RKO (cell line): ENCODE measurements at regions not wholly inside any gene's neighbourhood (a gene's known extent, or its start where the extent isn't known, plus 50 kb on each side); places are given as distances from the start of the nearest gene placed in this dataset.
A peak's percentile ranks its signal among the peaks of the same experiment; 100 is the strongest.
"Not testable (repeated sequence)": the region's sequence is repeated elsewhere in the genome, so short reads cannot be mapped to it uniquely, and the experiment has no call there.

Experiments used
- DNase-seq: peaks from one replicate; pipeline ENCODE4 v3.0.0-alpha.2; 2016; ENCODE audit warnings: low spot score

DNA sequence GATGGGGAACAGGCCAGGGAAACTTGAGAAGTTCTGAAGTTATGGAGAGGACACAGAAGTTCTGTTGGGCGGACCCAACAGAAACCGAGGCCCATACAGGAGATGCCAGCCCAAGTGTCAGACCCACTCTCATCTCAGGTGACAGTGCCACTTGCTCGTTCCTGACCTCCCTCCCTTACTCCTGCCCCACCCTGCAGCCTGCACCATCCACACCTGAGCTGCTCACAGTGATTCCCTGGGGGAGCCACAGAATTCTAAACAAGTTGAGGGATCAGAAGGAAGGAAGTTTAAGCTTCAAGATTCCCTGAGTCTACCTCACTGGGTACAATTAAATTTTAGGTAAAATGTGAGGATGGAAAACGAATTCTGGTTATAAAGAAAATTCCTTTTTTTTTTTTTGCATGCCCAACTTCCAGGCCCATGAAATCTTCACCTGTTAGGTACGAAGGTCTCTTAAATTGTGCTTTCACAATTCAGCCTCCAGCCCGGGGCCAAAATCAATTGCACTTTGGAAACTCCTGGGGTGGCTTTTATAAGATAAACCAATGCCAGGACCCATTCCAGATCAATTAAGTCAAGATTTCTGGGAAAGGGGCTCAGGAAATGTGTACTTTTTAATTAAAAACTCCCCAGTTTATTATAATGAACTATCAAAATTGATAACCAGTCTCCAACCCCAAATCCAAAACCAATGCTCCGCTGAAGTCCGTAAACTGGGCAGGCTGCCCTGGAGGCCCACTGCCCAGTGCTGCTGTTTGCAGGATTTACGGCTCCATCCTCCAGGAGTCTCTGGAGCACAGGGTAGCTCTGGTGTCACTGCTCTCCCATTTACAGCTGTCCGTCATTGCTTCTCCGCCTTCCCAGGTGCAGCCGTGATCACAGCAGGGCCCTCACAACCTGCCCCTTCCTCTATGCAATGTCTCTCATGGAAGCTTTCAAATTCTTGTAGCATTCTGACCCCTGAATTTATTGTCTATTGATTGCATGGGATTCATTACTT lies 643.5 kb downstream of the UQCRFS1 start:
- no peak for DNase-seq

DNA sequence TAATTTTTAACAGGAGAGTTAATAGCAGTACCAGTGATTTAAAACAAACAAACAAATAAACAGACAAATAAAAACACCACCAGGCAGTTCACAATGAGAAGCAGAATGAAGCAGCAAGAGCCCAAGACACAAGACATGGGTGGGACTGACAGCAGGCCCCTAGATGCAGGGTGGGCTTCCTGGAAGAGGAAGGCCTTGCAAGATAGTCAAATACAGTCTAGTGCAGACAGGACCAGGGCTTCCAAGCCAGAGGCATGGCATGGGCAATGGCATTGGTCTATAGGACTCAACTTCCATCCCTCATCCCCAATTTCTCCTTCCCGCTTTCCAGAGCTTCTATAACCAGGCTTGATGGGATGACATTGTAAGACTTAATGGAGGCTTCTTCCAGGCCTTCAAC lies 645.1 kb downstream of the UQCRFS1 start:
- DNase-seq: no peak

DNA sequence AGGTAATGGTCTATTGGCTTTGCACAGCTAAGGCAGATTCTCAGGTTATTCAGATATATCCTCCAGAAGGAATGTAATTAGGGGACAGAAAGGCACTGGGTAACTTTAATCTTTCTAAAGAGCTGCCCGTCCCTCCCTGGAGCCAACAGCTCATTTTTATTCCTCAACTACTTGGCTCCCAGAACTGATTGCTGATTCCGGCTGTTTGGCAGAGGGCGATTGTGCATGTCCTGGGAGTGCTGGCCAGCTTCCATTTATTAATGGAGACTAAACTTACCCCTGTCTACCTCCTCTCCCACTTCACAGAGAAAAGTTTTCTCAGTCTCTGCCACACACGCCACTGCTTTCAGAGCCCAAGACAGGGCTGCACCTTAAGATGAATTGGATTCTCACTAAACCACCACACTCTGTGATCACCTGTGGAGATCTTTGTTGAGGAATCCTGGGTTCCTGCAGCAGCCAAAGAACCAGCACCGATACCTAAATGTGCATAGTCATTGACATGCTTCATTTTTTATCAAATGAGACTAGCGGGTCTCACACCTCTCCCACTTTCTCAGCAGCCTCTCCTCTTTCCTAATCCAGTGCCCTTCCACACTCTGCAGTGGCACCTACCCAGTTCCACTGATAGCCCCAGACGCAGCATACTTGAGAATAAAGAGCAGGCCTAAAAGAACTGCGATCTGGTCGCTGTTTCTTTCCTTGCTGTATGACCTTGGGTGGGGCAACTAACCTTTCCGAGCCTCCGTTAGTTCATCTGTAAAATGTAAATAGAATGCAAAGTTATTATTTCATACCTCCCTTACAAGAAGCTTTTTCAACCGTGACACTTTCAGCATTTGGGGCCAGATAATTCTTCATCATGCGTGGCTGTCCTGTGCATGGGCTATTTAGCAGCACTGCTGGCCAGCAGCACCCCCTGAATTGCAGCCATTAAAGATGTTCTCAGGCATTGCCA lies 648.7 kb downstream of the UQCRFS1 start:
- no peak for DNase-seq

DNA sequence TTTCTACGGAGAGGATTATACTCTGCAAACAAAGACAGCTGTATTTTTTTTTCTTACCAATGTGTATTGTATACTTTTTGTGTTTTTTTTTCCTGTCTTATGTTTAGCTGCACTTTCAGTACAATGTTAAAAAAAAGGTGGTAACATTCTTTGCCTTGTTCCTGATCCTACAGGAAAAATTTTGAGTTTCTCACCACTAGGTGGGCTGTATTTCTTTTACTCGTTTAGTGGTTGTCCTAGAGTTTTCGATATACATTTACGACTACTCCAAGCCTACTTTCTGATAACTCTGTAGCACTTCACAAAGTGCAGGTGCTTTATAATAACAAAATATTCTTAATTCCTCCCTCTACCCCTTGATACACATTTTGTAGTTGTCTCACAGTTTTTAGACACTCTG lies 652.2 kb downstream of the UQCRFS1 start:
- no peak for DNase-seq

DNA sequence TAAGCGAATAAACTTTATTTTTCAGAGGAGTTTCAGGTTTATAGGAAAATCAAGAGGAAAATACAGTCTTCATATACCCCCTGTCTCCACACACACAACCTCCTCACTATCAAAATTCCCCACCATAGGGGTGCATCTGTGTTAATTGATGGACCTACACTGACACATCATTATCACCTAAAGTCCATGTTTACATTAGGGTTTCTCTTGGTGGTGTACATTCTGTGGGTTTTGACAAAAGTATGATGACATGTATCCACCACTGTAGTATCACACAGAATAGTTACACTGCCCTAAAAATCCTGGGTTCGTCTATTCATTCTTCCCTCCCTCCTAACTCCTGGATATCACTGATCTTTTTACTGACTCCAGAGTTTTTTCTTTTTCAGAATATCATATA lies 654.2 kb downstream of the UQCRFS1 start:
- DNase-seq: no peak

DNA sequence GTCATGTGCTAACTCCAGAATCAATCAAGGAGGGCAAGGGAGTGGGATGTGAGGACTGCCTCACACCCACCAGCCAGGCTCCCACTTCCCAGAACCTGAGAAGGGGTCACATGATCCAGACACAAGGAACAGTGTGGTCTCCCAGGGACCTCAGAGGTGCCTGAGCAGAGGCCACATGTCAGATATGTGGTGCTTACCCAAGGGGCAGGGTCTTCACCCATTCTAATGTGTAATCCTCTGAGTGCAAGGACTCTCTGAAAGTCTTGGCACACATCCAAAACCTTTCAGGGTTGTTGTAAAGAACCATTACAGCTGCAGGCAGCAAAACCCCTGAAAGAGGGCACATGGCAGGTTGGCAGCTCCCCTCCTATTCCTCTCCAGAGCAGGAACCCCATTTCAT lies 656.6 kb downstream of the UQCRFS1 start:
- DNase-seq: no peak

DNA sequence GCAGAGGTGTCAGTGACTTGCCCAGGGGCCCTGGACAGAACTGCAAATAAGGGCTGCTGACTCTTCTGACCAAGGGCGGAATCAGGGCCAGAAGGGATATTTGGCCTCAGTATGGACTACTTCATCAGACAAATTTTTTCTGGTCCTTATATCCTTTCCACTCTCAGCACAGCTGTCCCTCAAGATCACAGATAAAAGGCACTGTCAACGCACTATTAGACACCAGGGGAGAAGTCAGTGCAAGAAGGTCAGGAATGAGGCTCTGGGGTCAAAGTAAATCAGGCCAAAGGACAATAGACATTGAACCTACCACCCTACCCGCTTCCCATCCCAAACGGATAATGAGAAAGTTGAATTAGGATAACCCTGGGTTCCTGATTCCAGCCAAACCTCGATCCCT lies 657.6 kb downstream of the UQCRFS1 start:
- no peak for DNase-seq

DNA sequence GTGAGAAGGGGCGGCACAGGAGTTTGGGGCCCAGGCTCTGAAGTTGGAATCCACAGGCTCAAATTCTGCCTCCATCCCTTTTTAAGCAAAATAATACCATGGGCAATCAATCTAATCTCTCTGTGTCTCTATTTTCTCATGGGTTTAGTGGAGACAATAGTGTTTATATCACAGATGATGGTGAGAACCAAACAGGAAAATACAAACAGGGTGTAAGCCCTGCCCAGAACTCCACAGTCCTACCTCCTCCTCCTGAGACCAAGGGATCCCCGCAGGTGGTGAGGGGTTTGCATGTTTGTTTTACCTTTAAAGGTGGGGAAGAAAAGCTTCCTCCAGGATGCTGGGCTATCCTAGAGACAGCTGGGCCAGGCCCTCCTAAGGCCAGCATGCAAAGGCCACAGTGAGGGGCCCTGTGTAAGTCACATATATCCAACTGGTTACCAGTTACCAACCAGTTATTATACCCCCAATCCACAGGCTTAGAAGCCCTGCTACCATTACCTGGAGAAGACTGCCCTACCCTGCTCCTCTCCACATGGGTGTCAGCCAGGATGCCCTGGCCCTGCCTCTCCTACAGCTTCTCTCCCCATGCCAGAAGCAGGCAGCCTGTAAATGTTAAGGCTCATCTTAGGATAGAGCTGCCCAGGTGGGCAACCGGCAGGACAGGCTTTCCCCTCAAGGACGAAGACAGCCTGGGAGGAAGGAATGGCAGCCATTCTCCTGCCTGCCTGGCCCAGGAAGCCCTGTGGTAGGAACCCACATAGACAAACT lies 658.4 kb downstream of the UQCRFS1 start:
- no peak for DNase-seq

DNA sequence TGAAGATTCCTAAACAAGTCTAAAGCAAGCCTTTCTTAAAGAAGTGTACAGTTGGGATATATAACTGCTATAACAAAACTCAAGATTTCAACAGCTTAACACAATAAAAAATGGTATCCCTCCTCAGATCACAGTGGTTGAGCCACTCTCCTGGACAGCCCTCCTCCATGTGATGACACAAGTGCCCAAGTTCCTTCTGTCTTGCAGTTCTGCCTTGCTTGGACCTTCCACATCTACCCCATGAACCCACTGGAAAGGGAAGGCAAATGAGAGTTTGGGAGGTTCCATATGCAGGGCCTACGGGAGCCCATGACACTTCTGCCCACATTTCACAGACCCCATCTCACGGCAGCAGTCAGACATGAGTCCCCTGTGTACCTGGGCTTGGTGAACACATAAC lies 659.2 kb downstream of the UQCRFS1 start:
- no peak for DNase-seq

DNA sequence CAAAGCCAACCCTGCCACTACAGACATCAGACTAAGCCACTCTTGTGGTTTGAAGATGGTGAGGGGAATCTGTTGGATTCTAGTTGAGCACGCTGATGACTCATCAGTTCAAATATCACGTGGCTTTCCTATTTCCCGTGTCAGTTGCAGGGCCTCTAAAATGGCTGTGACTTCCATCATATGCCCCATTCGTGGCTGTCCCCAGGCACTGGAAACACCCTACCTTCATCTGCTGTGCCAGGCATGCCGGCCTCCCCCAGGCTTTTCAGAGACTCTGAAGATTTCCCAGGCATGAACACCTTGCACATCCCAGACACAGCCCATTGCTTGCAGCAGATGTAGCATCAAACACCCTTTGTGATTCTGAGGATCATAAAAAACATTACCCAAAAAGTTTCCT lies 659.9 kb downstream of the UQCRFS1 start:
- peak; percentile 4 for DNase-seq

DNA sequence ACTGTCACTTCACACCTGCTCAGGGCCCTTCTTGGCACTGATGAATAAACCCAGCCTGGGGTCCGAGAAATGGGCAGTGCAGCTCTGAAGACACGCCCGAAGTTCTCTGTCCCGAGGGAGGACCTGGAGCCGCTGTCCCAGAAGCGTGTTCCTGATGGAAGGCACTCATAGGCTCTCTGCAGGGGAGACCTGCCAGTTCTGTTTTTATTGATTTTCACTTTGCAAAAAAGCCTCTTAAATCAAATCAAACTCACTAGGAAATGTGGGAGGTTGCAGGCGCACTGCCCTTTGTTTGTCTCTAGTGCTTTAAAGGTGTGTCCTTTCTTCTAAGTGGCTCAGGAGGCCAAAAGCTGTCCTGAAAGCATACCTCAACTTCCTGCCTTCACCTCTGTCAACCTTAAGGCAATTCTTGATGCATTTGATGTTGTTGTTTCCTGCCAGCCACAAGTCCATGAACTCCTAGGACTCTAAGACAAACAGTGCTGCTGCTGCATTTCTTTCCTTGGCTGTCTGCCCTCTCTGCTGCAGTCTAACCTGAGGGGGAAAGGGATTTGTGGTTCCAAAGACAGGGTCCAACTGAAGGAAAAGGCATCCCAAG lies 663.2 kb downstream of the UQCRFS1 start:
- DNase-seq: no peak

DNA sequence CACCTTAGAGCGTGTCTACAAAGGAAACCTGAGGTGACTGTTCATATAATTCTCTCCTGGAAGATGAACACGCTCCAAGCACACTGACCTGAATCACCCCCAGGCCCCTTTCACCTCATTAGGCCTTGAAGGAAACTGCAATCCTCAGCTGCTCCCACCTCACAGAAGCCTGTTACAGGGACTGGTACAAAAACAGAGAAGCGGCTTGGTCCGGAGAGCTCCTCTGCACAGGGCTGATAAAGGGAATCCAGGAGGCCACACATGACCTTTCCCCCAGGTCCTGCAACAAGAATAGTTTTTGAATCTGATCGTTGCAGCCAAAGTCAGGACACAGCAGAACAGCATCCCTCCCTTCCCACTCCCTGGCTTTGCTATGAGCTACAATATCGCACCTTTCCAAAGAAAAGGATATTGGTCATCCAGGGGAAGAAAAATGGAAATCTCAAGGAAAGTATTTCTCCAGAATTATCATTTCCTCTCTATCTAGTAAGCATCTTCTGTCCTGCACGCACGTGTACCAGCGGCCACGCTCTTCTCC lies 666.7 kb downstream of the UQCRFS1 start:
- DNase-seq: no peak

DNA sequence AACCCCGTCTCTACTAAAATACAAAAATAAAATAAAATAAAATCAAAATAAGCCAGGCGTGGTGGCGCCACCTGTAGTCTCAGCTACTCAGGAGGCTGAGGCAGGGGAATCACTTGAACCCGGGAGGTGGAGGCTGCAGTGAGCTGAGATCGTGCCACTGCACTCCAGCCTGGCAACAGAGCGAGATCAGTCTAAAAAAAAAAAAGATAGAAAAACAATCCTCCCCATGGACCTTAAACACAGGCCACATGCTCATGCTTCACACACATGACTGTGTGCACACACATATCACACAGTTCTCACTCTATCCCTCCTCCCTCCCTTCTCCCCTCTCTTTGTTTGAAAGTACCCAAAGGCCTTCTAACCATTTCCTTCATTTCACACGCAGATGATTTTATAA lies 667.6 kb downstream of the UQCRFS1 start:
- DNase-seq: not testable (repeated sequence)

DNA sequence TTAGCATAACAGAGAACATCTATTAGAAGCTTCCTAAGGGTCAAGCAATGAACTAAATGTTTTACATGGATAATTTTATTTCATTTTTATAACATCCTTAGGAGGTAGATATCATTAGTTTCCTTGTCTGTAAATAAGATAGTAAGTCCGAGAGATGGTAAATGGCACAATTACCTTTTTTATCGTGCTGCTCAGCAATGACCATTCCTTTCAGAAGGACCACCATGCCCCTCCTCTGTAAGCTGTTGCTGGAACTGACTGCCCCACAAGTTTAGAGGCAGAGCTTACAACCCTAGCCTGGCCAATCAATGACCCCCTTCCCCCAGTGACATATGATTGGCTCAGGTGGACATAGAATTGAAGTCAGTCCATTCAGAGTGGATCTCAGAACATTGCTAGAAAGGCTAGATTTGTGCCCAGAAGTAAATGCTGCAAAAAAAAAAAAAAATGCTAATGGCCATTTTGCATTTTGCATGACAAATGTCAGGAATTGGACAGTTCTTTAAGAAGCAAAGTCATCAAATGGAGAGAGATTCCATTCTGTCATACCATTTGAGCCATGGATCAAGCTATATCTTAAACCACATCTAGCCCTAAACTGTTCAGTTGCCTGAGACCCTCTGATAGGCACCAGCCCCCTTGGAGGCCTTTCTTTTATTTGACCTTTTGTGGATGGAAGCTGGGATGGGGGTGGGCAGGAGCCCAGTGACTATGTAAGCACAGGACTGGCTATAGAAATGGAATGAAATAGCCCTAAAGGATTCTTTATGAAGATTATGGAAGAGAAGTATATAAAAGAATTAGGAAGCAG lies 668.3 kb downstream of the UQCRFS1 start:
- DNase-seq: no peak

DNA sequence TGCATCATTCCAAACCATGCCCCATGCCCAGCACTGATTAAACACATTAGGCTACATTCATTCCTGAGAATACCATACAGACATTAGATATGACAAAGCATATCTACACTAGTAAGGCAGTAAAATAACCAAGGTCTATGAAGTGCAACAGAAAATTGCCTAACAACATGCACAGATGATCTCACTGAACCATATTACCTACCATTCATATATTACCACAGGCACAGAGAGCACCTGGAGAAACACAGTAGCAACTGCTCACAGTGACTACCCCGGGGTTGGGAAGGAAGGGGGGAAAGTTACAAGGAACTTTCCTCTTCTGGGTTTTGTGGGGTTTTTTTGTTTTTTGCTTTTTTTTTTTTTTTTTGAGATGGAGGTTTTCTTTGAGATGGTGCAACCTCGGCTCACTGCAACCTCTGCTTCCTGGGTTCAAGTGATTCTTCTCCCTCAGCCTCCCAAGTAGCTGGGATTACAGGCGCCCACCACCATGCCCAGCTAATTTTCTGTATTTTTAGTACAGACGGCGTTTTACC lies 669.6 kb downstream of the UQCRFS1 start:
- DNase-seq: no peak

DNA sequence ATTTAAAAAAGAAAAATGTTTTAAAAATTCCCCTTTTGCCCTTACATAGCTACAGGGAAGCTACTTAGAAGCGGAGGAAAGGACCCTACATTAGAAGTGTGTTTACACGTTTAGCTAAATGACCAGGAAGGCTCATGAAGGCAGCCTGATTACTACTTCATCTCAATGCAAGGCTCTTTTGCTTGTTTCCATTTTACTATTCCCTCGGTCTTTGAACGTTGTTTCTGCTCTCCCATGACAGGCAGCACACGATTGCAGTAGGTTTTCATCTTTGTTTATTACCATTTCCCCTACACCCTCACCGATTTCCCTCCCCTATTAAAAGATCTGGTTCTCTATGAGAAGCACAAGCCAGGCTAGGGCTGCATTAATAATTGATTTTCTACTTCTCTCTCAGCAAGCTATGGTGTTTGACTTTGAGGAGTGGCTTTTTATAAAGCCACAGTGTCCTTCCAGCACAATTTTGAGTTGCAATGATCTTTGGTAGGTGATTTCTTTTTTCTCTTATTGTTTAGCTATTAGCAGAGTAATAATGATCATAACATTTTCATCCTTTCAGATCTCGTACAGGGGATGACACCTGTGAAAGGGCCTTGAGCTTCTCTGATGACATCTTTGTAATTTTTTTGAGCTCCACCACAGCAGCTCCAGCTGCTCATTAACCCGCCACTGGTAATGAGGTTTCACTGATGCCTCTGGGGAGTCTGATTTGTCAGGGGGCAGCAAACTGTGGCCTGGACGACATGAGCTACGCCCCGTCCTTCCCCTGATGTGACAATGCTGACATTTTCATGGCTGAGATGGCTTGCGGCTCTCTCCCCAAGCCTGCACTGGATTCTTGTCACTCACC lies 670.3 kb downstream of the UQCRFS1 start:
- DNase-seq: no peak

DNA sequence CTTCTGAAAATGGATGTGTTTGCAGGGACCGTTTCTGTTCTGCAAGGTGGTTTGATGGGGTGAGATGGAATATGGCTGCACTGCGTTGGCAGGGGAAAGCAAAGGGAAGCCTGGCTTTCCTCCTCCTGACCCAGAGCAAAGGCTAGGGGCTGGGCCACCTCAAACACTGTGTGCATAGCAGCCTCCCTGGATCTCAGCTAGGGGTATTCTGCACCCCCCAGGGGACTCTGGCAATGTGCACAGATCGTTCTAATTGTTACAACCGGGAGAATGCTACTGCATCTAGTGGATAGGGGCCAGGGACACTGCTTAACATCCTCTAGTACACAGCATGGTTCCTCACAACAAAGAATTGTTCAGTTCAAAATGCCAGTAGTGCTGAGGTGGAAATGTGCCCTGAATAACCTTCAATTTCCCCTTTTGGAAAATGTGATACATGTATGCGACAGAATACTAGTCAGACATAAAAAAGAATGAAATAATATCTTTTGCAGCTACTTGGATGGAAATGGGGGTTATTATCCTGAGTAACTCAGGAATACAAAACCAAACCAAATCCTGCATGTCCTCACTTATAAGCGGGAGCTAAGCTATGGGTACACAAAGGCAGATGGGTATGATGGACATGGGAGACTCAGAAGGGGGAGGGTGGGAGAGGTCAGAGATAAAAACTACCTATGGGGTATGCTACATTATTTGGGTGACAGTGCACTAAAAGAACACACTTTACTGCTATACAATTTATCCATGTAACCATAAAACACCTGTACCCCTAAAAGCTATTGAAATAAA lies 671.2 kb downstream of the UQCRFS1 start:
- no peak for DNase-seq

DNA sequence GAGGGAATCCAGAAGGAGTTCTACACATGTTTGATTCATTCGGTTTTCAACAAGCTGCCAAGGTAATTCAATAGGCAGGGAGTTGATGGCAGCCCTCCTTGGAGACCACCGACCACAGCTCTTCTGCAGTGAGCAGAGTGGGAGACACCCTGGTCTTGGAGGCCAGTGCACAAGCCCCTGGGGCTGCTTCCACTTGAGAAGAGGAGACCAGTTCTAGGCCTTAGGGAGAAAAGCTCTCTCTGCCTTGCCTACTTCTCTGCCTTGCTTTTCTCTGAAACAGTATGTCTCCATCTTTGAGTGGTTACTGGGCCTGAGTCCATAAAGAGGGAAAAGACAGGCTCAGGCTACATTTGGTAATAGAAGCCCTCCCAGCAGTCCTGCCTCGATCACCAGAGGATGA lies 671.9 kb downstream of the UQCRFS1 start:
- no peak for DNase-seq
